HG03060 (cell line): ENCODE measurements at regions not wholly inside any gene's neighbourhood (a gene's known extent, or its start where the extent isn't known, plus 50 kb on each side); places are given as distances from the start of the nearest gene placed in this dataset.
"Not testable (repeated sequence)": the region's sequence is repeated elsewhere in the genome, so short reads cannot be mapped to it uniquely, and the experiment has no call there.

Experiments used
- ATAC-seq: cut with Tn5 transposase; IDR thresholded peaks from one replicate; pipeline ENCODE4 v1.9.1; 2021; ENCODE audit warnings: low read depth, moderate number of reproducible peaks; ENCODE audit not compliant: unreplicated experiment

DNA sequence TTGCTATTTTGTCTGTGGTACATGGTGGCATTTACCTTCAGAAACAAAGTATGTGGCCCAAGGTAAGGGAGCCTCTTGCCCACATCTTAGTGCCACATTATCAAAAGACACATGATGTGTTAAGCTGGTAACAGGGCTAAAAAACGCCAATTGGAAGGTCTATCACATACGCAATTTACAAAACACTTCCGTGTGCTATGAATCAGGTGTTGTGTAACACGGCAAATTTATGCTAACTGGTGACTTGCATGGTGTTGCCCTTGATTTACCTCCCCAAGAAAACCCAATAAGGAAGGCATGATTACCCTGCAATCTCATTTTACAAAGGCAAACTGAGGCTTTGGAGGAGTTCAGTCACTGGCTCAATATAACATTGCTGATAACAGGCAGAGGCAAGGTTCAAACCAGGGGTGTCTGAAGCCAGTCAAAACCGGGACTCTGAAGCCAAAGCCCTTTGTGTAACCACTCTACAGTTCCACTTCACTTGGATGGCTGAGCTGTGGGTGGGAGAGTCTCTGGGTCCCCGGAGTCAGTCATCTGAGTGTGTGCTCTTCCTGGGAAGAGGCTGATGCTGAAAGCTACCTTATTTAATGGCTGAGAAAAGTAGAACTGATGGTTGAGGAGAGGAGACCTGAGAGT lies 103.9 kb upstream of the BCL6 start:
- no peak for ATAC-seq

DNA sequence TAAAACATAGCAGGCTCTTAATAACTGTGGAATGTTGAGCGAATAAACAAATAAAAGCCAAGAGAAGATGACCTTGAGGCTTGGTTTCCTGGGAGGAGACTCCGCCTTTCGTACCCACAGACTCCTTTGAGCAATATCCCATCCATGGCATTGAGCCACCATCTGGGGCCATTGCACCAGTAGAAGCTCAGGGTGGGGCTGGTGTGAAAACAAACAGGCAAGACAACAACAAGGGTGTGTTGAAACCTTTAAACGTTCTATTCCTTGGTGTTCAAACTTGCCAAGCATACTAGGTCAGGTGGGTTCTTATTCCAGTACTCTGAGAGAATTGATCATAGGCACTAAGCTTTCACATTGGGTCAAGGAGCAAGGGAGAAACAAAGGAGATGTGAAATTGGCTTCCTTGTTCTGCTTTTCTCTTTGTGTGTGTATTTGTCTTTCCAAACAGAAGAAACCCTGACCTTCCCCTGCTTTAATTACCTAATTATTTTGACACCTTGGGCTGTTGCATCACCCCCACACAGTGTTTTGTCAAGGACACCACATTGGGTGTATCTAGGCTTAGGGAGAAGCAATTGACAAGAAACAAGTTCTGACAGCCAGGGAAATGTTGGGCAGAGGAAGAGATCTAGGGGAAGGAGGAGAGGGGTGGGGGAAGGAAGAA lies 105.1 kb upstream of the BCL6 start:
- no peak for ATAC-seq

DNA sequence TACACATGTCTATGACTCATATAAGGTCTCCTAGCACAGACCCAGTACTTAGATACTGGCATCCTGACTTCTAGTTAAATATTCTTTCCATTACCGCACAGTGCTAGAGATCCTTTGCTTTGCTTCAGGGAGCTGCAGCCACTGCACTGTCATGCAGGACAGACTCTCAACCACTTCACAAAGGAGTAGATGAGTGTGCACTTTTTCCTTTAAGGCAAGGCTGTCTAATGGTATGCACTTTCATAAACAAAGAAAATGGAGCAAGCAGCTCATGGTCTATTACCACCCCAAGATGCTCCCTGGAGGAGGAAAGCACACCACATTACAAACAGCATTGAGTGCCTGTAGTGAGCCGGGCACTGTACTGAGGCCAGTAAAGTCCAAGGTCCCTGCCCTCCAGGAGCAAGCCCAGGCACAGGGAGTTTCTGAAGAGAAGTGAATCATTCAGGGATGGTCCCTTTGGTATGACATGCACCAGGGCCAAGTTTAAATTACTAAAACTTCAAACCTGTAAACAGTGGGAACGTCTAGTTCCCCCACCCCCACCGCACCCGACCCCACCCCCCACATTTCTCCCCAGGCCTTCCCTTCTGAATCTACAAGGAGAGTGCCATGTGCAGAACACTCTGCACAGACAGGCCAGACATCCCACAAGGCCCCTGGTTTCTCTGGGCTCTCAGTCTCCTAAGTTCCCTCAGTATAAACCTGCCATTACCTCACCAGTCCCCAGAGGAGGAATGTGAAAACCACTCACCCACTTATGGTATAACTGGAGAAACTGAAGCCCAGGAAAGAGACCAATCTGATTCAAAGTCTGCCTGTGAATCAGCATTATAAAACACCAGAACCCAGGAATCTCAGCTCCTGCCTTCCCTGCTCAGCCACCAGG lies 107.8 kb upstream of the BCL6 start:
- no peak for ATAC-seq

DNA sequence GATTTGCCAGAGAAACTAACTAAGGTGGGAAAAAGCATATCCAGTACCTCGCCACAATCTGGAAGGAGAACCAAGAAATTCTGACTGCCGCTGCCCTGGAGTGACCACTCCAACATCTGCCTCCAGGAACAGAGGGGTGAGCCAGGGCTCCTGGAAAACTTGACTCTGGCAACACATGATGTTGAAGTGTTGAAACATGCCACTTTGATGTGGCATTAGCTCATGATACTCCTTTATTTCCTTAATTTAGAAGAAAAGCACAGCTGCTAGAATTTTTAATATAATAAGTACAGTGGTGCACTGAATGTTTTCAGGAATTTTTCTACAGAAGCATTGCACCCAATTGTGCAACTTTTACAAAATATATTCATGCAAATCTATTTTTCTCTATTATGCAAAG lies 109.9 kb upstream of the BCL6 start:
- ATAC-seq: no peak

DNA sequence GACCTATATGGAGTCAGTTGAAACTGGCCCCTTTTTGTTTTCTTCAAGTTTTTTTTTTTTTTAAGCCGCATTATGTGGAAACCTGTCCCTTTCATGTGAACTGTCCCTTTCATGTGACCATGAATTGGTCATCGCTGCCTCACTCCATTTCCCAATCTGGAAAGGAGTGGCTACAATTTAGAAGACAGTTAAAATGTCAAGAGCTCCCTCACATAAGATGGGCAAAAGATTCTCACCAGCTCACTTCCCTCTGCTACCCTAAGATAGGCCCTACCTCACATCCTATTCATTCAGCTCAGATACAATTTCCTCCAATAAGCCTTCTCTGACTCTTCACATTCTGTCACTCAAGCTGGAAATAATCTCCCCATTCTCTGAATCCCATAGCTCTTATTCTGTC lies 111.3 kb upstream of the BCL6 start:
- ATAC-seq: no peak

DNA sequence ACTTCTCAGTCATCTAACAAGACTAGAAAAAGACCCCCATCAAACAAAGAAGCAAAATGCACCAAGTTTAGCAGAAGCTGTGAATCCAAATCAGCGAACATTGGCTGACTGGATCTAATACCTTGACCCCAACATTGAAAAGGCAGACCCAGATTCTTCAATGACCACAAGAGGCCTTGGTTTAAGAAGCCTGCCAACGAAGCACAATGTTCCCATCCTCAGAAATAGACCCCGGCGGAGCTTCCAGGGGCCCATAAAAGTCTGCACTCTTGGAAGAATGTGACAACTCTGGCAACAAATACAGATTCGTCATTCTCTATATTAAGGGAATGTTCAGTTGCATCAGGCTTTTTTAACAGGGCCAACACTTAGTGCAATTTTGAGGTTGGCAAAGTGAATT lies 112.8 kb upstream of the BCL6 start:
- no peak for ATAC-seq

DNA sequence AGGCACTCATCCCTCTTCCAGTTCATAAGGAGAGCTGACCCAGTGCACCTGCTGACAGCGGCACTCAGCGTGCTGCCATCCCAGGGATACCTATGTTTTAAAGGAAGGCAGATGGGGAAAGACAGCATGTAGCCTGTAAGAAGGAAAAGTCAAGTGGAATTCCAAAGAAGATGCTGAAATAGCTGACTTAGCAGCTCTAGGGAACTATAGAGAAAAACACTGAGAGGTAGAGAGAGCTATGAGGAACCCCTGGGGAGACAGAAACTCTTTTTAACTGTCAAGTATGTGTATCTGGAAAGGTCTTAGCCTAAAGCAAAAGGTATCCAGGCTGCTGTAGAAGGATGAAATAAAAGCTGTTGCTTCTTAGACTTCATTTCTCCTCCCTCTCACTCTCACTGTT lies 113.4 kb upstream of the BCL6 start:
- ATAC-seq: no peak

DNA sequence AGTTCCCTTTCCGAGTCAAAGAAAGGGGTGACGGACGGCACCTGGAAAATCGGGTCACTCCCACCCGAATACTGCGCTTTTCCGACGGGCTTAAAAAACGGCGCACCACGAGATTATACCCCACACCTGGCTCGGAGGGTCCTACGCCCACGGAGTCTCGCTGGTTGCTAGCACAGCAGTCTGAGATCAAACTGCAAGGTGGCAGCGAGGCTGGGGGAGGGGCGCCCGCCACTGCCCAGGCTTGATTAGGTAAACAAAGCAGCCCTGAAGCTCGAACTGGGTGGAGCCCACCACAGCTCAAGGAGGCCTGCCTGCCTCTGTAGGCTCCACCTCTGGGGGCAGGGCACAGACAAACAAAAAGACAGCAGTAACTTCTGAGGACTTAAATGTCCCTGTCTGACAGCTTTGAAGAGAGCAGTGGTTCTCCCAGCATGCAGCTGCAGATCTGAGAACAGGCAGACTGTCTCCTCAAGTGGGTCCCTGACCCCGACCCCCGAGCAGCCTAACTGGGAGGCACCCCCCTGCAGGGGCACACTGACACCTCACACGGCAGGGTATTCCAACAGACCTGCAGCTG lies 117.5 kb upstream of the BCL6 start:
- not testable (repeated sequence) for ATAC-seq

DNA sequence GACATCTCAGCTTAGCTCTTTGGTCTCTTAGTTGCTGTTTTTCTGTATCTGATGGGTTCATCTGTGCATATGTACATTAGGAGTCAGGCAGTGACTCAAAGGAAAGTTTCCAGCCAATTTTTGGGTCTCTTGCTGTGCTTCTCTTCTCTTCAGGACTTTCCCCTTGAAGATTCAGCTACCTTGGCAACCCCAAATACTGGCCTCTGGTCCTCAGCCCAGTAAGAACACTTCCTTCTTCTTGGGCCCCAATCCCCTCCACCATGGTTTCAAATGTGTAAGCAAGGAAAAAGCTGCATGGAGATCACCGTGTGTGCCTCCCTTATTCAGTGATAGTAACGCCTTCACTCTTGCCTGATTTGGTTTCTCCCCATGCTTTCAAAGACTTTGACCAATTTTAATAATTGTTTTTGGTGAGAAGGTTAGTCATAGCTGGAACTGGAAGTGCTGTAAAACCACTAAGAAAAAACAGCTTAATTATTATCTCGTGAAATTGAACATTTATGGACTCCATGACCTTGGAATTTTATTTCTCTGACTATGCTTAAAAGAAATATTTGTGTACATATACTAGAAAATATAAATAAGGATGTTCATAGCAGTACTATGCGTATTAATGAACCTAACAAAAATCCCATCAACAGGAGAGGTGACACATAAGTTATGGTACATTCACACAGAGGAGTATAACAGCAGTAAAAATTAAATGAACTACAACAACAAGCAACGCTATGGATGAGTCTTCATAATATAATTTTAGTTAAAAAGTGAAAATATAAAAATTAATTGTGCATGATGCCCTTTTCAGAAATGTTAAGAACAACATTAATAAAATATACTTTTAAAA lies 125.3 kb upstream of the BCL6 start:
- ATAC-seq: peak; percentile 85

DNA sequence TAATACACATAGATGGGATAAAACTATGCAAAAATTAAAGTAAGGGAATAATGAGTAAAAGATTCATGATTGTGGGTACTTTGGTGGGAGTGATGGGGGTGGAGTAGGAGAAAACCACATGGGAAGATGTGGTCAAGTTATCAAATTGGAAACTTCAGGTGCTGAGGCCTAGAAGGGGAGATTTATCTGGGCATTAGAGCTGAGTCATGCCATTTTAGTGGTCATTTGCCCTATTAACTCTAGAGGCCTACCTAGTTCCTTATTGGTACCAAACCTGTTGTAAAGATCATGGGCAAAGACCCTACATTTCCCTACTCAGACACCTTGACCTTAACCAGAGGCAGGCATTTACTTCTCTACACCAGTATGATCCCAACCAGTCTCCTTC lies 125.9 kb upstream of the BCL6 start:
- no peak for ATAC-seq

DNA sequence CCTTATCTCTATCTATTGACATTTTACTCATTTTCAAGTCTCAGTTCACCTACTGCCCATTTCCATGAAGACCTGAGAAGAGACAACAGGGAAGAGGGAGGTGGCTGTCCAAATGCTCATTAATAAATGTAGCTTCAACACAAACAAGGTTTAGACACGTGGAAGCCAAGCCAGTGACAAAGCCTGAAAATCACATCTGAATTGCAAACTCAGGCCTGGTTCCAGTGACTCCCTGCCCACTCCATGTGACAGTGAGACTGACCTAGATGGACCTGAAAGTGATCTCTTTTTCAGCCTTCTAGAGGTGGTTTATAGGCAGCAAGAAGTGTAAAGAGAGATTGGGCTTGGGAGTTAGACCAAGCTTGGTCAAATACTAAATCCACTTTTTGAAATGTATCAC lies 126.6 kb upstream of the BCL6 start:
- ATAC-seq: no peak

DNA sequence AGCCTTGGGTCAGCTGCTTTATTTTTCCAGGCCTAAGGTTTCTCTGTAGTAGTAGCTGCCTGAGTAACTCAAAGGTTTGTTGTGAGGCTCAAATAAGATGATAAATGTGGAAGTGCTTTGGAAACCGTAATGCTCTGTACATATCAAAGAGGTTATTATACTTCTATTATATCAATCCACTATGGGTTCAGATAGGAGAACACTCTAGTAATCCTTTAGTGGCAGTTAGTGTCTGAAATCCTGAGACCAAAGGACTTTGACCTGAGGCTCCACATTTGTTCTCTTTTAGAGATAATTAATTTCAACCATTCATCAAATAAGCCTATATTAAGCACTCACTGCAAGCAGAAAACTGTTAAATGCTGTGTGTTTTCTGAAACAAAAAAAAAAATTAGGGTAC lies 128.6 kb upstream of the BCL6 start:
- no peak for ATAC-seq

DNA sequence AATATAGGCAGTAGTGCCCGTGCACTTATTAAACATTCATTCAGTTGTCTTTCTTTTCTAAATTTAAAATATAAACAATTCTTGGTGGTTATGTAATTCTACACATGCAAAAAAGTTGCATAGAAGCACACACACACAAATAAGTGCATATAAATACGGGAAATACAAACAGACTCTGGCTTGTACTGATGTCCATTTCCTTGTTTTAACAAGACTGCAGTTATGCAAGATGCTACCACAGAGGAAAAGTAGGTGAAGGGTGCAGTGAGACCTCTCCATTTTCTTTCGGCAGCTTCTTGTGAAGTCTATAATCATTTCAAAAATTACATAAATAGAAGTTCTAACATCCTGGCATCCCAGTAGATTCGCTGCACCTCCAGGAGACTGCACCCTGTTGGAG lies 130.6 kb upstream of the BCL6 start:
- ATAC-seq: no peak

DNA sequence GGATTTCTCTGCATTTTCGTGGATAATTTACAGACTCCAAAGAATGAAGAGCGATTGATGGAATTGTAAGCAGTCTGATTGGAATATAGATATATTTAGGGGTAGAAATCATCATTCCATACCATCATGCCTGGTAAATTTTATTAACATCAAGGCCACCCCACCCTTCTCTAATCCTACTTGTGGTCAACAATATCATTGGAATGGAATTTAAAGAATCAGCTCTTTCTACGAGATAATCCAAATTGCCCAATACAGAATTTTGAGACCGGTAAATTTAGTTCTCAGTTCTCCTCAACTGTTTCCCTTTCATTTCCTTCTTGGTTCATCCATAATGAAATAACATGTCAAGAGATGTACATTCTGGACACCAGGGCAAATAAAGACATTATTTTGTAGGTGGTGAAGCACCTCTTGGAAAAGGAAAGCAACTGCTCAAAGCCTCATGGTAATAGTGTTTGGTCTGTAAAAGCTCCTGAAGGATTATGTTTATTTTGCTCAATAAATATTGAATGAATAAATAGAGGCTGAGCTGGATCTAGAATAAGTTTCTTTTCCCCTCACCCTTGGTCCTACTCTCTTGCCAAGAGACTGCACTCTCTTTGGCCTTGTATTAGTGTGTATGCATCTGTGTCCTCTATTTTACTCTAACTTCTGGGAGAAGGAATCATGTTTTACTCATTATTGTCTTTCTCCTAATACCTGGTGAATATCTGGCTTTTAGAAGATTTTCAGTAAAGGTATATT lies 133.7 kb upstream of the BCL6 start:
- ATAC-seq: no peak

DNA sequence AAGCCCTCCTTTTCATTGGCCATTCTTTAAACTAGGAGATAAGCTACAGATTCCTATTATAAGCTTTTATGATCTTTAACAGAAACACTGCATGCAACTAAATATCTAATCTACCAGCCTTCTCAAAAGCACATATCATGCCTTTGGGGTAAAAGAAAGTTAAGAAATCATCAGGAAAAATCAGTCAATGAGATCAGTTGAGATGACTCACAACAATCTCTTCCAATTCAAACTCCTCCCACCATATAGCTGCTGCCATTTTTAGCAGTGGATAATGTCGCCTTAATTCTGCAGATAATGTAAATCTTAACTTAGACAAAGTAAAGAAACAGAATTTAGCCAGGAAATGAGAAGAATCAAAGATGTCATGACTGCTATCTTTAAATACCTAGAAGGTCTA lies 135.2 kb upstream of the BCL6 start:
- ATAC-seq: no peak

DNA sequence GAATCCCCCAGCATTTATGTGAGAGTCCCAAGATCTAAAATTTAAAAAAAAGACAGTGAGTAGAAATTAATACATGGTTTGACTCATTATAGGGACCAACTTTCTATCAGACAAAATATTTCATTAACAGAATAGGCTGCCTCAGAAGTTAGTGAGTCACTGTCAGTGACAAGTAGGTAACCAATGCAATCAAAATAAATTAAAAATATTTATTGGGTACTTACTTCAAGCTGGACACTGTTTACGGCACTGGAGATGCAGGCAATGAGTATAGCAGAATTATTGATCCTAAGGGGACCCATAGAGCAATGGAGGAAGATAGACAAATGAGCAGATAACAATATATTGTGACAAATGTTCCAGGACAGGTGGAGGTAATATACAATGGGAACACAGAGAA lies 135.6 kb upstream of the BCL6 start:
- ATAC-seq: no peak

DNA sequence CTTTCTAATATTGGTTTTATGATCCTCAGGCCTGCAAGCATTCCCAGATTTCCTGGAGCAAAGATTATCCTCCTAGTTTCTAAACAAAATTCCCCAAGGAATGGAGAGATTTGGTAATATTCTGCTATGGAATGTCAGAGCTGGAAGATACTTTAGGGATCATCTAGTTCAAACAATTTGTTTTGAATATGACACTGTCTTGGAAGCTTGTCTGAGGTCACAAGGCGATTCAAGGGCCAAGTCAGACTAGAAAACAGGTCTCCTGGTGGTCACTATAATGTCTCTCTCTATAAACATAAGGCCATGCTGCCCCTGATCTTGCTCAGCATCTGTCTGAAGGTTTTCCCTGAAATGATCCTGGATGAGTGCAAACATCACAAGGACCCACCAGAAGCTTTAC lies 143.4 kb upstream of the BCL6 start:
- ATAC-seq: no peak

DNA sequence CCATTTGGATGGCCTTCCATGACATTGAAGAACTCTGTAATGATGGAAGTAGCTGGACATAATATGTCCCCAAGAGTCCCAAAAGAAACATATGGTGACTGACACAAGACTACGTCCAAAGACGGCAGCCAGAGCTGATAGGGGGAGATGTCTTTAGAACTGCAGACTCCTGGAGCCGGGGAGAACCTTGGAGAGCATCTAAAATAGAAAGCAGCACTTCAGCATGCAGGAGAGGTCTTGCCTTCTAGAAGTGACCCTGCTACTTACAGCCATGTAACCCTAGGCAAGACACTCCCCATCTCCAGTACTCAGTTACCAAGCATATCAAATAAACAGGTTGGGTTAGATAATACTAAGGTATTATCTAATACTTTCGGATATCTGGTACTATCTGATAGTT lies 143.8 kb upstream of the BCL6 start:
- ATAC-seq: no peak

DNA sequence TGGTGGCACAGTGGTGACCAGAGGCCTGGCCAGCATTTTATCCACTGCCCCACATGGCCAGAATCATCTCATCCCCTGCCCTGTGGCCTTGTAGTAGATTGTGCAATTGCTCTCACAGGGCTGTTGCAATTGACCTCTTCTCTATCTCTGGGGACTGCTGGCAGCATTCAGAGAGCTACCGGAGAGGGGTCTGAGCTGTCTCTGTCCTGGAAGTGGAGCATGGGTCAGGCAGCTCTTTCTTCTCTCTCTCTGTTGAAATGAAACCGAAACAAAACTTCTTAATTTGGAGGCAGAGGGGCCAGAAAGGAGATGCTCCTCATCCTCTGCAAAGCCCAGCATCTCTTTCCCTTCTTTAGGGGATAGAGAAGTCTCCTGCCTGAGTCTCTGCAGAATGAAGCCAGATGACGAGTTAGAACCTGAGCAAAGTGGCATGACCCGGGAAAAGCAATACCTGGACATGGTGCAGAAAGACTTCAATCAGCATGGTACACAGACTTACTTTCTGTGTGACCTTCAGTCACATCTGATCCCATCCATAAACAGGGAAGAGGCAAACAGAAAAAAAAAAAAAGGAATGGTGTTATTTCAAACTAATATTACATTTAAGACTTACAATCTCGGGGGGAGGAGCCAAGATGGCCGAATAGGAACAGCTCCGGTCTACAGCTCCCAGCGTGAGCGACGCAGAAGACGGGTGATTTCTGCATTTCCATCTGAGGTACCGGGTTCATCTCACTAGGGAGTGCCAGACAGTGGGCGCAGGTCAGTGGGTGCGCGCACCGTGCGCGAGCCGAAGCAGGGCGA lies 144.5 kb upstream of the BCL6 start:
- no peak for ATAC-seq
